CD14-positive monocyte (primary cell): ENCODE measurements at regions not wholly inside any gene's neighbourhood (a gene's known extent, or its start where the extent isn't known, plus 50 kb on each side); places are given as distances from the start of the nearest gene placed in this dataset.
"Not testable (repeated sequence)": the region's sequence is repeated elsewhere in the genome, so short reads cannot be mapped to it uniquely, and the experiment has no call there.

Source experiments
- DNase-seq, 3 donors: peaks; one replicate each; pipeline ENCODE4 v3.0.0-alpha.2; 2011 to 2022
- H2AFZ ChIP-seq: 2 replicates; pipeline ENCODE4 v1.6.0; 2012; ENCODE audit warnings: mild to moderate bottlenecking, low read depth, low read length, inconsistent platforms; ENCODE audit not compliant: insufficient read depth, poor library complexity, severe bottlenecking
- H3K27ac ChIP-seq, 2 donors: 1 replicate in 1 of 2; 2 replicates in 1 of 2; pipeline ENCODE4 v1.5.1; 2012 to 2013; ENCODE audit warnings: low read length in 2 of 2, control low read depth in 1 of 2, inconsistent platforms in 1 of 2, low read depth in 1 of 2, mild to moderate bottlenecking in 1 of 2
- H3K27me3 ChIP-seq, 2 donors: one replicate each; pipeline versions ENCODE4 v1.6.0 to v1.6.1; 2011 to 2013; ENCODE audit warnings: low read length in 2 of 2; ENCODE audit not compliant: control insufficient read depth in 2 of 2, insufficient read depth in 2 of 2
- H3K36me3 ChIP-seq, 2 donors: replicated peaks in 1 of 2; 1 replicate in 1 of 2; 2 replicates in 1 of 2; pipeline versions ENCODE4 v1.5.1 to v1.6.1; 2012 to 2013; ENCODE audit warnings: low read length in 2 of 2, control low read depth in 1 of 2, inconsistent platforms in 1 of 2, mild to moderate bottlenecking in 1 of 2; ENCODE audit not compliant: insufficient read depth in 2 of 2, control insufficient read depth in 1 of 2
- H3K4me1 ChIP-seq, 2 donors: 1 replicate in 1 of 2; 2 replicates in 1 of 2; pipeline versions ENCODE4 v1.5.1 to v1.6.1; 2012 to 2013; ENCODE audit warnings: low read length in 2 of 2, control low read depth in 1 of 2, inconsistent platforms in 1 of 2, mild to moderate bottlenecking in 1 of 2, moderate library complexity in 1 of 2; ENCODE audit not compliant: insufficient read depth in 2 of 2, control insufficient read depth in 1 of 2
- H3K4me2 ChIP-seq: replicated peaks from 2 replicates; pipeline ENCODE3; 2012; ENCODE audit warnings: low read length, moderate library complexity, mild to moderate bottlenecking; ENCODE audit not compliant: poor library complexity, severe bottlenecking; ENCODE audit errors: extremely low read depth
- H3K4me3 ChIP-seq, 3 experiments: fragments of 200-600 bp in 1 of 3; sonication (generic) in 1 of 3; replicated peaks in 1 of 3; 1 replicate in 2 of 3; 2 replicates in 1 of 3; pipeline ENCODE4 v1.5.1; 2011 to 2013; ENCODE audit warnings: low read length in 3 of 3, mild to moderate bottlenecking in 3 of 3, control low read depth in 2 of 3, low read depth in 2 of 3, inconsistent platforms in 1 of 3, moderate library complexity in 1 of 3
- H3K79me2 ChIP-seq: 2 replicates; pipeline ENCODE4 v1.6.0; 2012; ENCODE audit warnings: mild to moderate bottlenecking, control low read depth, inconsistent platforms, low read length, moderate library complexity; ENCODE audit not compliant: insufficient read depth
- H3K9ac ChIP-seq: 2 replicates; pipeline ENCODE4 v1.6.0; 2017; ENCODE audit warnings: low read length, mild to moderate bottlenecking; ENCODE audit not compliant: insufficient read depth, poor library complexity, severe bottlenecking
- H3K9me3 ChIP-seq, 2 donors: replicated peaks in 1 of 2; 1 replicate in 1 of 2; 2 replicates in 1 of 2; pipeline versions ENCODE4 v1.5.1 to v1.6.1; 2012 to 2013; ENCODE audit warnings: low read length in 2 of 2, control low read depth in 1 of 2; ENCODE audit not compliant: control insufficient read depth in 1 of 2, insufficient read depth in 1 of 2
- H4K20me1 ChIP-seq: 2 replicates; pipeline ENCODE4 v1.6.0; 2012; ENCODE audit warnings: mild to moderate bottlenecking, low read length, control low read depth, moderate library complexity; ENCODE audit not compliant: insufficient read depth
- H3K27ac Mint-ChIP-seq, 7 donors: one replicate each; pipeline ENCODE4 v1.8.0; 2020; ENCODE audit warnings: mild to moderate bottlenecking in 7 of 7, mixed read lengths in 7 of 7, moderate library complexity in 6 of 7, inconsistent platforms in 2 of 7
- H3K27me3 Mint-ChIP-seq, 3 donors: one replicate each; pipeline ENCODE4 v1.8.0; 2021 to 2022; ENCODE audit warnings: low read depth in 3 of 3, mild to moderate bottlenecking in 3 of 3, mixed read lengths in 3 of 3, moderate library complexity in 3 of 3, inconsistent platforms in 1 of 3
- H3K36me3 Mint-ChIP-seq, 2 donors: one replicate each; pipeline ENCODE4 v1.8.0; 2020; ENCODE audit warnings: mixed read lengths in 2 of 2, inconsistent platforms in 1 of 2, mild to moderate bottlenecking in 1 of 2
- H3K4me1 Mint-ChIP-seq: one replicate; pipeline ENCODE4 v1.8.0; 2020; ENCODE audit warnings: mild to moderate bottlenecking, mixed read lengths
- H3K4me3 Mint-ChIP-seq, 2 donors: one replicate each; pipeline ENCODE4 v1.8.0; 2020; ENCODE audit warnings: mild to moderate bottlenecking in 2 of 2, mixed read lengths in 2 of 2, moderate library complexity in 1 of 2
- H3K9me3 Mint-ChIP-seq, 7 donors: one replicate each; pipeline ENCODE4 v1.8.0; 2020 to 2022; ENCODE audit warnings: mixed read lengths in 7 of 7, mild to moderate bottlenecking in 6 of 7, moderate library complexity in 6 of 7, inconsistent platforms in 2 of 7
- WGBS: methylation state at CpG from one replicate; pipeline ENCODE4 v1.1.5; 2013; ENCODE audit warnings: missing lambda C conversion rate; ENCODE audit not compliant: insufficient coverage; 5-methylcytosine and 5-hydroxymethylcytosine counted together
- intact Hi-C, 2 donors: fragments of 100-400 bp; cut with micrococcal nuclease; formaldehyde crosslinking; loops; one replicate each; pipeline versions ENCODE4 v1.15.0 to v1.15.1; 2023

- H3K36me3 ChIP-seq = peaks cover 13 to 20% of the 10 kb centered on the region in 2 donors
- peaks cover 10 to 31% of the 10 kb centered on the region in 2 donors for H3K36me3 Mint-ChIP-seq
- H3K4me1 Mint-ChIP-seq, H2AFZ ChIP-seq, H4K20me1 ChIP-seq, H3K9ac ChIP-seq, H3K27ac ChIP-seq, H3K9me3 Mint-ChIP-seq, DNase-seq, H3K79me2 ChIP-seq, intact Hi-C loops, H3K4me2 ChIP-seq, H3K4me3 ChIP-seq, H3K9me3 ChIP-seq, H3K27me3 ChIP-seq, H3K4me1 ChIP-seq: not testable (repeated sequence)
- peak overlapping the region in 1 of 2 donors; percentile 17 for H3K4me3 Mint-ChIP-seq
- H3K27ac Mint-ChIP-seq = peak overlapping the region in 3 of 7 donors; percentile 2 to 82 (median 15)
- H3K27me3 Mint-ChIP-seq = peaks cover 0 to 16% (median 12%) of the 10 kb centered on the region in 3 donors
- WGBS = 44% methylated on average over 1 of the region's 5 CpGs
Measured at GRCh38 chr9:62810811-62811315, 1621.0 kb downstream of the SPATA31A7 start.

- intact Hi-C loops, H3K27ac ChIP-seq, H3K36me3 ChIP-seq, H3K4me1 ChIP-seq, H2AFZ ChIP-seq, H3K4me2 ChIP-seq, H3K9ac ChIP-seq, DNase-seq, H3K4me3 Mint-ChIP-seq, H3K27me3 ChIP-seq, H4K20me1 ChIP-seq, H3K4me3 ChIP-seq, H3K79me2 ChIP-seq, H3K27ac Mint-ChIP-seq, H3K4me1 Mint-ChIP-seq, H3K9me3 ChIP-seq: not testable (repeated sequence)
- H3K36me3 Mint-ChIP-seq = peaks cover 5 to 22% of the 10 kb centered on the region in 2 donors
- H3K9me3 Mint-ChIP-seq = peaks cover 3 to 13% (median 4%) of the 10 kb centered on the region in 7 donors
- no CpG with 5 or more reads among the region's 1 CpG for WGBS
- peaks cover 8 to 22% (median 14%) of the 10 kb centered on the region in 3 donors for H3K27me3 Mint-ChIP-seq
Measured at GRCh38 chr9:62815436-62815835, 1625.6 kb downstream of the SPATA31A7 start.

- H4K20me1 ChIP-seq, H3K4me3 ChIP-seq, H3K27ac ChIP-seq, H3K4me3 Mint-ChIP-seq, H3K4me1 ChIP-seq, intact Hi-C loops, H3K79me2 ChIP-seq, H2AFZ ChIP-seq, H3K9me3 ChIP-seq, H3K4me2 ChIP-seq, H3K4me1 Mint-ChIP-seq, H3K27ac Mint-ChIP-seq, H3K36me3 ChIP-seq, H3K9ac ChIP-seq, H3K27me3 ChIP-seq: not testable (repeated sequence)
- peak in 1 of 3 donors; percentile 2 for DNase-seq
- H3K9me3 Mint-ChIP-seq = peaks cover 3 to 13% (median 4%) of the 10 kb centered on the region in 7 donors
- H3K27me3 Mint-ChIP-seq = peaks cover 8 to 17% (median 16%) of the 10 kb centered on the region in 3 donors
- H3K36me3 Mint-ChIP-seq = peaks cover 2 to 16% of the 10 kb centered on the region in 2 donors
Measured at GRCh38 chr9:62816331-62816730, 1626.5 kb downstream of the SPATA31A7 start.

GRCh38 chr9:62817214-62817613 lies 1627.4 kb downstream of the SPATA31A7 start:
- no CpG with 5 or more reads among the region's 3 CpGs for WGBS
- H3K27ac ChIP-seq, H3K4me1 ChIP-seq, intact Hi-C loops, H3K4me1 Mint-ChIP-seq, H3K4me3 ChIP-seq, H3K4me2 ChIP-seq, H3K27ac Mint-ChIP-seq, H4K20me1 ChIP-seq, H3K9ac ChIP-seq, H3K79me2 ChIP-seq, H3K9me3 ChIP-seq, H2AFZ ChIP-seq, H3K27me3 ChIP-seq, DNase-seq, H3K36me3 ChIP-seq: not testable (repeated sequence)
- peaks cover 3 to 13% (median 4%) of the 10 kb centered on the region in 7 donors for H3K9me3 Mint-ChIP-seq
- peak overlapping the region in 1 of 2 donors; percentile 6 for H3K4me3 Mint-ChIP-seq
- peaks cover 8 to 19% (median 16%) of the 10 kb centered on the region in 3 donors for H3K27me3 Mint-ChIP-seq
- H3K36me3 Mint-ChIP-seq = peaks cover 2 to 16% of the 10 kb centered on the region in 2 donors
